ENCODE measurements at regions not wholly inside any gene's neighbourhood (a gene's known extent, or its start where the extent isn't known, plus 50 kb on each side); places are given as distances from the start of the nearest gene placed in this dataset.

- WGBS (ENCODE audit: low lambda C conversion rate): 1% methylated on average over 2 of the region's 2 CpGs
- H2AFZ ChIP-seq (ENCODE audit: low read length): no peak overlapping the region
- no peak for TF ChIP-seq ZNF816 (CRISPR knock-in tag; IDR thresholded peaks at IDR 0.05; ENCODE audit: borderline replicate concordance)
- TF ChIP-seq ZBTB43 (CRISPR knock-in tag; conservative IDR thresholded peaks at IDR 0.05): no peak
- TF ChIP-seq ARNTL (CRISPR knock-in tag; IDR thresholded peaks at IDR 0.05): no peak
- intact Hi-C loops (cut with micrococcal nuclease; ENCODE audit: unreplicated experiment) (no loop called here), in situ Hi-C loops (cut with HindIII; ENCODE audit: extremely low pct_ligation_motif_present, low pct_unique_long_range_greater_than_20kb) (no loop called here)
- H3K36me3 ChIP-seq (replicated peaks in 1 of 2; ENCODE audit: control insufficient read depth in 1 of 2, insufficient read depth in 2 of 2, low read length in 2 of 2): no peaks in the 10 kb centered on the region
- no peaks in the 10 kb centered on the region for H3K27me3 ChIP-seq (ENCODE audit: control insufficient read depth in 1 of 2, insufficient read depth in 2 of 2, low read length in 2 of 2)
- FAIRE-seq (no peak), DNase-seq (ENCODE audit: low spot score) (no peak), ATAC-seq (no peak)
- no peak overlapping the region for H3K9ac ChIP-seq (ENCODE audit: insufficient read depth, low read depth, low read length)
- no peaks in the 10 kb centered on the region for H3K4me1 ChIP-seq (ENCODE audit: insufficient read depth, low read length)
- H3K4me3 ChIP-seq (replicated peaks in 1 of 3; ENCODE audit: insufficient read depth in 1 of 3, low read depth in 2 of 3, low read length in 3 of 3): no peak overlapping the region
- CTCF ChIA-PET (ENCODE audit: low intra/inter-chr PET ratio, low total read pairs): no interaction called here
- no peaks in the 10 kb centered on the region for H3K79me2 ChIP-seq (ENCODE audit: insufficient read depth, low read length)
- H3K27ac ChIP-seq (ENCODE audit: extremely low read length, insufficient read depth, low read length): no peak overlapping the region
- no peaks in the 10 kb centered on the region for H3K9me3 ChIP-seq (ENCODE audit: low read length)
- no peak overlapping the region for H3K4me2 ChIP-seq (ENCODE audit: low read depth, low read length)
- POLR2A ChIA-PET: no interaction called here
- no TSS peak for BruUV-seq (replicated peaks)
- no peaks in the 10 kb centered on the region for H4K20me1 ChIP-seq (ENCODE audit: insufficient read depth, low read length)
Observed at GRCh38 chr3:115536171-115536570, 87.1 kb upstream of the GAP43 start.

- Histone ChIP-seq H3K27ac (ENCODE audit: extremely low read length, insufficient read depth, low read length) (no peak overlapping the region), H3K4me1 (ENCODE audit: insufficient read depth, low read length) (no peaks in the 10 kb centered on the region), H3K9me3 (ENCODE audit: low read length) (no peaks in the 10 kb centered on the region), H2AFZ (ENCODE audit: low read length) (no peak overlapping the region), H3K27me3 (ENCODE audit: control insufficient read depth in 1 of 2, insufficient read depth in 2 of 2, low read length in 2 of 2) (no peaks in the 10 kb centered on the region), H4K20me1 (ENCODE audit: insufficient read depth, low read length) (no peaks in the 10 kb centered on the region), H3K4me3 (replicated peaks in 1 of 3; ENCODE audit: insufficient read depth in 1 of 3, low read depth in 2 of 3, low read length in 3 of 3) (no peak overlapping the region), H3K36me3 (replicated peaks in 1 of 2; ENCODE audit: control insufficient read depth in 1 of 2, insufficient read depth in 2 of 2, low read length in 2 of 2) (no peaks in the 10 kb centered on the region), H3K4me2 (ENCODE audit: low read depth, low read length) (no peak overlapping the region), H3K9ac (ENCODE audit: insufficient read depth, low read depth, low read length) (no peak overlapping the region), H3K79me2 (ENCODE audit: insufficient read depth, low read length) (no peaks in the 10 kb centered on the region)
- FAIRE-seq (no peak), DNase-seq (ENCODE audit: low spot score) (no peak), ATAC-seq (no peak)
- ChIA-PET POLR2A (no interaction called here), CTCF (ENCODE audit: low intra/inter-chr PET ratio, low total read pairs) (no interaction called here)
- intact Hi-C loops (cut with micrococcal nuclease; ENCODE audit: unreplicated experiment): no loop called here
- WGBS (ENCODE audit: low lambda C conversion rate): 5% methylated on average over 3 of the region's 3 CpGs
- in situ Hi-C loops (cut with HindIII; ENCODE audit: extremely low pct_ligation_motif_present, low pct_unique_long_range_greater_than_20kb): no loop called here
- BruUV-seq (replicated peaks): no TSS peak
- TF ChIP-seq JUN (CRISPR knock-in tag; IDR thresholded peaks at IDR 0.05) (no peak), ZSCAN29 (CRISPR knock-in tag; conservative IDR thresholded peaks at IDR 0.05) (no peak), DZIP1 (CRISPR knock-in tag; IDR thresholded peaks at IDR 0.05) (no peak), TFDP2 (CRISPR knock-in tag; IDR thresholded peaks at IDR 0.05) (no peak), HMGXB3 (CRISPR knock-in tag; IDR thresholded peaks at IDR 0.05; ENCODE audit: borderline replicate concordance) (no peak)
Observed at GRCh38 chr3:115537669-115538068, 85.6 kb upstream of the GAP43 start.

Measured in HepG2 (cell line).